Activated CD8-positive, alpha-beta T cell treated with anti-CD3 and anti-CD28 coated beads for 36 hours (primary cell): ENCODE measurements at regions not wholly inside any gene's neighbourhood (a gene's known extent, or its start where the extent isn't known, plus 50 kb on each side); places are given as distances from the start of the nearest gene placed in this dataset.

Experiments used
- ATAC-seq: fragments of 200-7000 bp; cut with Tn5 transposase; one replicate; pipeline ENCODE4 v1.10.0; 2021; ENCODE audit warnings: mild to moderate bottlenecking, moderate library complexity
- CTCF ChIA-PET: fragments of 350-600 bp; sonication (Branson Sonifier 250); formaldehyde crosslinking; loops from one replicate; lab custom pipeline; 2021; ENCODE audit warnings: antibody characterized with exemption; lab: Charles Lee
- POLR2A ChIA-PET: fragments of 350-600 bp; sonication (Branson Sonifier 250); formaldehyde crosslinking; loops from one replicate; lab custom pipeline; 2021; ENCODE audit warnings: antibody characterized with exemption; lab: Charles Lee
- DNase-seq: peaks from one replicate; pipeline ENCODE4 v3.0.0-alpha.2; 2020
- H3K27ac Mint-ChIP-seq: one replicate; pipeline ENCODE4 v1.8.0; 2021; ENCODE audit warnings: mild to moderate bottlenecking, mixed read lengths
- H3K27me3 Mint-ChIP-seq: one replicate; pipeline ENCODE4 v1.8.0; 2021; ENCODE audit warnings: mixed read lengths
- H3K36me3 Mint-ChIP-seq: one replicate; pipeline ENCODE4 v1.8.0; 2021; ENCODE audit warnings: low read depth, mixed read lengths
- H3K4me1 Mint-ChIP-seq: one replicate; pipeline ENCODE4 v1.8.0; 2021; ENCODE audit warnings: low read depth, mixed read lengths
- H3K4me3 Mint-ChIP-seq: one replicate; pipeline ENCODE4 v1.8.0; 2021; ENCODE audit warnings: mild to moderate bottlenecking, moderate library complexity, mixed read lengths
- H3K9me3 Mint-ChIP-seq: one replicate; pipeline ENCODE4 v1.8.0; 2021; ENCODE audit warnings: mixed read lengths
- intact Hi-C: fragments of 100-400 bp; cut with micrococcal nuclease; formaldehyde crosslinking; loops from one replicate; pipeline ENCODE4 v1.10.0; 2022
- TF ChIP-seq, protein P1 (sequence below): fragments of 200-600 bp; IDR thresholded peaks from one replicate; pipeline ENCODE4 v1.8.0; 2022; ENCODE audit warnings: antibody characterized with exemption, mild to moderate bottlenecking

DNA sequence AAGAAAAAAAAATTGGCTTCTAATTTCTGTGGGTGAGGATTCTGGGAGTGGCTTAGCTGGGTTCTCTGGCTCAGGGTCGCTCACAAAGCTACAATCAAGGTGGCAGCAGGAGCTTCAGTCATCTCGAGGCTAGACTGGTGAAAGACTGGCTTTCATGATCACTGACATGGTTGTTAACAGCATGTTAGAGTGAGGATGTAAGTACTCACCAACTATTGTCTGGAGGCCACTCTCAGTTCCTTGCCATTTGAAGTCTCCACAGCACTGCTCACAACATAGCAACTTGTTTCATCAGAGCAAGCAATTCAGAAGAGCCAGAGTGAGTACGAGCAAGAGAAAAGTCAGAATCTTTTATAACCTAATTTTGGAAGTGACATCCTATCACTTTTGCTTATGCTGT, 145.7 kb upstream of the PRSS16 start:
- ChIA-PET CTCF (interaction anchor here (1.6 kb wide), 1 partner anchor 23 kb away, joined by 4 read pairs; no protein-coding TSS in a partner anchor), POLR2A (interaction anchor here (0.6 kb wide), 1 partner anchor 268 kb away, joined by 4 read pairs; no protein-coding TSS in a partner anchor)
- intact Hi-C loops = no loop called here
- no peak overlapping the region for H3K4me3 Mint-ChIP-seq
- H3K4me1 Mint-ChIP-seq = peaks cover 3% of the 10 kb centered on the region
- no peak overlapping the region for H3K27ac Mint-ChIP-seq
- H3K27me3 Mint-ChIP-seq = peaks cover 30% of the 10 kb centered on the region
- DNase-seq (no peak), ATAC-seq (no peak)
- H3K36me3 Mint-ChIP-seq = no peaks in the 10 kb centered on the region
- H3K9me3 Mint-ChIP-seq = peaks cover 1% of the 10 kb centered on the region
- TF ChIP-seq, protein P1, sequence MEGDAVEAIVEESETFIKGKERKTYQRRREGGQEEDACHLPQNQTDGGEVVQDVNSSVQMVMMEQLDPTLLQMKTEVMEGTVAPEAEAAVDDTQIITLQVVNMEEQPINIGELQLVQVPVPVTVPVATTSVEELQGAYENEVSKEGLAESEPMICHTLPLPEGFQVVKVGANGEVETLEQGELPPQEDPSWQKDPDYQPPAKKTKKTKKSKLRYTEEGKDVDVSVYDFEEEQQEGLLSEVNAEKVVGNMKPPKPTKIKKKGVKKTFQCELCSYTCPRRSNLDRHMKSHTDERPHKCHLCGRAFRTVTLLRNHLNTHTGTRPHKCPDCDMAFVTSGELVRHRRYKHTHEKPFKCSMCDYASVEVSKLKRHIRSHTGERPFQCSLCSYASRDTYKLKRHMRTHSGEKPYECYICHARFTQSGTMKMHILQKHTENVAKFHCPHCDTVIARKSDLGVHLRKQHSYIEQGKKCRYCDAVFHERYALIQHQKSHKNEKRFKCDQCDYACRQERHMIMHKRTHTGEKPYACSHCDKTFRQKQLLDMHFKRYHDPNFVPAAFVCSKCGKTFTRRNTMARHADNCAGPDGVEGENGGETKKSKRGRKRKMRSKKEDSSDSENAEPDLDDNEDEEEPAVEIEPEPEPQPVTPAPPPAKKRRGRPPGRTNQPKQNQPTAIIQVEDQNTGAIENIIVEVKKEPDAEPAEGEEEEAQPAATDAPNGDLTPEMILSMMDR = no peak

DNA sequence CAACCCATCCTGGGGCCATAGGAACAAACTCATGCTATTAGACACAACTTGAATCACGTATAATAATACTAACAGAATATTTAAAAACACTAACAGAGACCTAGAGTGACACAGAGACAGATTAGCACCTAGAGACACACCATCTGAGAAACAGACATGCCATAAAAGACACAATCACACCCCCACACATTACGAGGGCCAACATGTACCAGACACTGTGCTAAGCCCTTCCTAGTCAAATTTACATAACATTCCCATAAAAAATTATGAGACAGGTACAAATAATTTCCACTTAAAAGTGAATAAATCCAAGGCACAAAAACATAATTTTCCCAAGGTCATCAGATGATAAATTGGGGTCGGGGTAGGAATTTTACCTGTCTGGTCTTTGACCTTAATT, 141.1 kb upstream of the PRSS16 start:
- Mint-ChIP-seq H3K4me1 (no peaks in the 10 kb centered on the region), H3K27ac (no peak overlapping the region), H3K27me3 (peaks cover 14% of the 10 kb centered on the region), H3K36me3 (no peaks in the 10 kb centered on the region), H3K9me3 (no peaks in the 10 kb centered on the region), H3K4me3 (no peak overlapping the region)
- TF ChIP-seq, protein P1 = no peak
- DNase-seq (no peak), ATAC-seq (no peak)
- intact Hi-C loops = no loop called here
- POLR2A ChIA-PET = no interaction called here
- CTCF ChIA-PET = no interaction called here

DNA sequence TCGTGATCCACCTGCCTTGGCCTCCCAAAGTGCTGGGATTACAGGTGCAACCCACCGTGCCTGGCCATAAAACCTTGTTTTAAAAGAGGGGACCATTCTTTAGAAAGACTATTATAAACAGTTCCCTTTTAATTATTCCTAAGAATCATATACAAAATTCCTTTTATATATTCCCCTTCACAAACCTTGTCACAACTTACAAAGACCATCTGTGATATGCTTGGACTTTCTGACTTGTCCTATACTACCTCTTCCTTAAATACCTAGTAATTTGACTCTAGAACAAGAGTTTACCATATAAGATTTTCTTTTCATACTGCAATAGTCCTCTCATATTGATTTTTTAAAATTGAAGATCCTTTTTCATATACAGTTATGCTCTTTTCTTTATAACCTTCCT, 135.8 kb upstream of the PRSS16 start:
- Mint-ChIP-seq H3K9me3 (peaks cover 4% of the 10 kb centered on the region), H3K4me3 (no peak overlapping the region), H3K27ac (no peak overlapping the region), H3K4me1 (no peaks in the 10 kb centered on the region), H3K36me3 (no peaks in the 10 kb centered on the region), H3K27me3 (peaks cover 21% of the 10 kb centered on the region)
- intact Hi-C loops = no loop called here
- ChIA-PET POLR2A (no interaction called here), CTCF (no interaction called here)
- TF ChIP-seq, protein P1 = no peak
- no peak for DNase-seq
- ATAC-seq = no peak

DNA sequence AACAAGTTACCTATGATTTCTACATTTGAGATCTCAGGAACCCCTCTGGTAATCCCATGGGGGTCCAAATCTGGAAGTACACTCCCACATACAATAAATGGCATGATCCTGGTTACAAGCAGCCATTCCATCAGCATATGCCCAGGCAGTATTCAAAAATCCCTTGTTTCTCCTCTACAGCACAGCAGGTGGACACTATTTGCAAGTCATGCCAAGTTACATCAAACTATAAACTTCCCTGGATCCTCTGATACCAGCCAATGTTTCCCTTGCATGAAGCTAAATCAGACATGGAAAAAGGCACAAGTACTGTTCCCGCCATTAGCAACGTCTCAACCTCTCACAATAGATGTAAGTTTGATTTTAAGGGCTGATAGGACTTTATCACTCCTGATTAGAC, 134.5 kb upstream of the PRSS16 start:
- Mint-ChIP-seq H3K9me3 (peaks cover 4% of the 10 kb centered on the region), H3K4me1 (no peaks in the 10 kb centered on the region), H3K4me3 (no peak overlapping the region), H3K27ac (no peak overlapping the region), H3K36me3 (no peaks in the 10 kb centered on the region), H3K27me3 (peaks cover 21% of the 10 kb centered on the region)
- ChIA-PET POLR2A (interaction anchor here (0.6 kb wide), 1 partner anchor 376 kb away, joined by 3 read pairs; no protein-coding TSS in a partner anchor), CTCF (no interaction called here)
- ATAC-seq (no peak), DNase-seq (no peak)
- intact Hi-C loops = no loop called here
- TF ChIP-seq, protein P1 = no peak

DNA sequence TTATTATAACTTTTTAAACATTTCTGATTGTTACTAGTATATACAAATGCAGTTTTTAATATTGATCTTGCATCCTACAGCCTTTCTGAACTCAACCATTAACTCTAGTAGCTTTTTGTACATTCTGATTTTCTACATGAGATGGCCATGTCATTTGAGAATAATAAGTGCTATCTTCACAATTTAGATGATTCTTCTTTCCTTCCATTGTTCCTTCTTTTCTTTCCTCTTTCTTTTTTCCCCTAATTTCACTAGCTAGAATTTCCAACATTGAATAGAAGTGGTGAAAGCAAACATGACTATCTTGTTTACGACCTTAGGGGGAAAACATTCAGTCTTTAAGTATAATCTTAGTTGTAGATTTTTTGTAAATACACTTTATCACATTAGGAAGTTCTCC, 128.2 kb upstream of the PRSS16 start:
- POLR2A ChIA-PET = no interaction called here
- CTCF ChIA-PET = no interaction called here
- TF ChIP-seq, protein P1 = no peak
- no peaks in the 10 kb centered on the region for H3K9me3 Mint-ChIP-seq
- no peak overlapping the region for H3K4me3 Mint-ChIP-seq
- H3K36me3 Mint-ChIP-seq = no peaks in the 10 kb centered on the region
- peaks cover 8% of the 10 kb centered on the region for H3K27me3 Mint-ChIP-seq
- ATAC-seq (no peak), DNase-seq (no peak)
- intact Hi-C loops = no loop called here
- H3K4me1 Mint-ChIP-seq = peaks cover 6% of the 10 kb centered on the region
- no peak overlapping the region for H3K27ac Mint-ChIP-seq
